Midbrain (tissue), 1 donor: ENCODE measurements at regions not wholly inside any gene's neighbourhood (a gene's known extent, or its start where the extent isn't known, plus 50 kb on each side); places are given as distances from the start of the nearest gene placed in this dataset.
A peak's percentile ranks its signal among the peaks of the same experiment; 100 is the strongest.
"Not testable (repeated sequence)": the region's sequence is repeated elsewhere in the genome, so short reads cannot be mapped to it uniquely, and the experiment has no call there.

ENCODE experiments used
- DNase-seq: peaks from one replicate; lab custom pipeline; 2025; lab: John Stamatoyannopoulos, UW

GRCh38 chr5:143908959-143909358 lies 97.0 kb downstream of the HMHB1 start:
- no peak for DNase-seq

GRCh38 chr5:143913008-143913752 lies 101.2 kb downstream of the HMHB1 start:
- no peak for DNase-seq

- DNase-seq: no peak
These were observed 102.8 kb downstream of the HMHB1 start for GRCh38 chr5:143914756-143915155.

- DNase-seq: no peak
These were observed 104.5 kb downstream of the HMHB1 start for GRCh38 chr5:143916451-143916850.

GRCh38 chr5:143918961-143919360 lies 107.0 kb downstream of the HMHB1 start:
- no peak for DNase-seq

- DNase-seq: no peak
These were observed 108.8 kb downstream of the HMHB1 start for GRCh38 chr5:143920772-143921171.

- DNase-seq: no peak
These were observed 109.8 kb downstream of the HMHB1 start for GRCh38 chr5:143921525-143922311.

- DNase-seq: no peak
These were observed 110.8 kb downstream of the HMHB1 start for GRCh38 chr5:143922718-143923117.

GRCh38 chr5:143923634-143924266 lies 111.8 kb downstream of the HMHB1 start:
- no peak for DNase-seq

GRCh38 chr5:143924311-143924978 lies 112.5 kb downstream of the HMHB1 start:
- no peak for DNase-seq

- DNase-seq: not testable (repeated sequence)
These were observed 113.0 kb downstream of the HMHB1 start for GRCh38 chr5:143924979-143925325.

- DNase-seq: no peak
These were observed 117.5 kb downstream of the HMHB1 start for GRCh38 chr5:143929486-143929885.

- no peak for DNase-seq
These were observed 118.6 kb downstream of the HMHB1 start for GRCh38 chr5:143930561-143930960.

GRCh38 chr5:143931476-143931875 lies 119.5 kb downstream of the HMHB1 start:
- peak; percentile 66 for DNase-seq

GRCh38 chr5:143931986-143932385 lies 120.0 kb downstream of the HMHB1 start:
- DNase-seq: no peak

GRCh38 chr5:143932584-143932983 lies 120.6 kb downstream of the HMHB1 start:
- DNase-seq: no peak

- no peak for DNase-seq
These were observed 121.5 kb downstream of the HMHB1 start for GRCh38 chr5:143933451-143933850.

- DNase-seq: no peak
These were observed 122.9 kb downstream of the HMHB1 start for GRCh38 chr5:143934821-143935220.

GRCh38 chr5:143938230-143938629 lies 126.3 kb downstream of the HMHB1 start:
- DNase-seq: no peak

GRCh38 chr5:143946837-143947236 lies 134.9 kb downstream of the HMHB1 start:
- DNase-seq: no peak

GRCh38 chr5:143947313-143947712 lies 135.4 kb downstream of the HMHB1 start:
- no peak for DNase-seq

- no peak for DNase-seq
These were observed 140.8 kb downstream of the HMHB1 start for GRCh38 chr5:143952809-143953208.
